Neural progenitor cell (in vitro differentiated cells): ENCODE measurements at regions not wholly inside any gene's neighbourhood (a gene's known extent, or its start where the extent isn't known, plus 50 kb on each side); places are given as distances from the start of the nearest gene placed in this dataset.

Source experiments
- CTCF ChIP-seq: fragments of 200-600 bp; sonication (generic); IDR thresholded peaks from 2 replicates; pipeline ENCODE4 v1.5.1; 2017; ENCODE audit warnings: antibody characterized with exemption, mild to moderate bottlenecking
- EZH2 ChIP-seq: fragments of 200-600 bp; sonication (generic); IDR thresholded peaks from 2 replicates; pipeline ENCODE4 v1.6.1; 2017; ENCODE audit warnings: antibody characterized with exemption, mild to moderate bottlenecking, moderate library complexity
- EZH2phosphoT487 ChIP-seq: fragments of 200-600 bp; sonication (generic); IDR thresholded peaks from 2 replicates; pipeline ENCODE4 v1.6.1; 2017; ENCODE audit warnings: antibody characterized with exemption

DNA sequence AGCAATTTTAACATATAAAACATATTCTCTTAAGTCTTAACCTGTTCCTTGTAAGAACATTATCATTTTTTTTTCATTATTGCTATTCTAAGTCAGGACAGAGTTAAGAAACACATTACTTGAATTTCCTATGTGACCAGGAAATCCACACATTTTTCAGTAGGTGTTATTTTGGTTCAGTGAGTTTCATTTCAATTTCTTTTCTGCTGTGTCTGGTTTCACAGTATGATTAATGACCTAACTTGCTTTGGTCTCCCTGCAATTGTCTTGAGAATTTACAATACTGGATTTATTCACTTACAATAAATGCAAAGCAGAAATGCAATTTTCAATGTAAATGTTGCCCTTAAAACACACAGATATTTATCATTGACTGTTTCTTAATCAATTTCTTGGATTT, 396.9 kb upstream of the TMTC1 start:
- no peak for TF ChIP-seq CTCF
- TF ChIP-seq EZH2phosphoT487 = no peak
- no peak for TF ChIP-seq EZH2
